ENCODE measurements at regions not wholly inside any gene's neighbourhood (a gene's known extent, or its start where the extent isn't known, plus 50 kb on each side); places are given as distances from the start of the nearest gene placed in this dataset.

- TF ChIP-seq CTCF (conservative IDR thresholded peaks at IDR 0.05 in 1 of 2, IDR thresholded peaks at IDR 0.05 in 1 of 2; ENCODE audit: low read depth in 1 of 2, low read length in 2 of 2), result no peak
- no peak for TF ChIP-seq EZH2 (IDR thresholded peaks at IDR 0.05; ENCODE audit: low read length, missing control alignments)
Observed at GRCh38 chr16:22672830-22673210, 141.1 kb upstream of the HS3ST2 start.
